Heart left ventricle (tissue), 16 donors: ENCODE measurements at regions not wholly inside any gene's neighbourhood (a gene's known extent, or its start where the extent isn't known, plus 50 kb on each side); places are given as distances from the start of the nearest gene placed in this dataset.
"Not testable (repeated sequence)": the region's sequence is repeated elsewhere in the genome, so short reads cannot be mapped to it uniquely, and the experiment has no call there.

Experiments
- ATAC-seq, 4 donors: fragments of 200-7000 bp; cut with Tn5 transposase; one replicate each; pipeline ENCODE4 v1.9.1; 2020 to 2022; ENCODE audit warnings: moderate library complexity in 4 of 4, mild to moderate bottlenecking in 3 of 4, moderate number of reproducible peaks in 1 of 4
- DNase-seq, 5 donors: peaks; one replicate each; pipeline ENCODE4 v3.0.0-alpha.2; 2020
- H3K27ac ChIP-seq, 12 donors: fragments of 200-600 bp; sonication (generic) in 4 of 12; one replicate each; pipeline versions ENCODE4 v1.5.0 to v1.8.0; 2016 to 2022; ENCODE audit warnings: mild to moderate bottlenecking in 2 of 12
- H3K27me3 ChIP-seq, 9 donors: fragments of 200-600 bp; sonication (generic) in 2 of 9; one replicate each; pipeline versions ENCODE4 v1.5.1 to v1.8.0; 2016 to 2022; ENCODE audit warnings: mild to moderate bottlenecking in 3 of 9
- H3K36me3 ChIP-seq, 9 donors: fragments of 200-600 bp; sonication (generic) in 2 of 9; one replicate each; pipeline versions ENCODE4 v1.5.0 to v1.8.0; 2018 to 2022; ENCODE audit warnings: mild to moderate bottlenecking in 2 of 9
- H3K4me1 ChIP-seq, 12 donors: fragments of 200-600 bp; sonication (generic) in 4 of 12; one replicate each; pipeline versions ENCODE4 v1.5.0 to v1.8.0; 2016 to 2022; ENCODE audit warnings: mild to moderate bottlenecking in 3 of 12
- H3K4me3 ChIP-seq, 12 donors: fragments of 200-600 bp; sonication (generic) in 4 of 12; one replicate each; pipeline versions ENCODE4 v1.5.0 to v1.8.0; 2017 to 2022; ENCODE audit warnings: mild to moderate bottlenecking in 9 of 12, moderate library complexity in 4 of 12
- H3K9me3 ChIP-seq, 12 donors: fragments of 200-600 bp; sonication (generic) in 4 of 12; one replicate each; pipeline versions ENCODE4 v1.5.0 to v1.8.0; 2016 to 2022; ENCODE audit warnings: mild to moderate bottlenecking in 1 of 12
- WGBS, 4 donors: extraction: QIAGEN DNeasy Blood & Tissue Kit in 2 of 4; methylation state at CpG; one replicate each; pipeline versions ENCODE4 v1.1.5 to v1.1.7; 2013 to 2018; 5-methylcytosine and 5-hydroxymethylcytosine counted together
- intact Hi-C, 10 donors: fragments of 100-400 bp; cut with DNase I; formaldehyde crosslinking; loops; one replicate each; pipeline versions ENCODE4 v1.11.1 to v1.14.2; 2022
- donor health status: ischemic (EF 13 %, LVEDD 7.1; RV severe dilation, severe dysfunction).
- donor health status: healthy with polysubstance abuse.
- donor health status: DM: no; HTN: yes; CAD: no.
- donor health status: DM: no; HTN: no; CAD: no.
- donor health status: ischemic (EF 25% LVEDD 6.9; RV normal size, moderate dysfunction).
- donor health status: ischemic (EF 25% LVEDD 5.7; RV mildly dilated, moderate dysfunction).
- donor health status: healthy.
- donor health status: DM: yes; HTN: yes; CAD: no.
- donor health status: ischemic (EF 35%, LVEDD 5.7; RV mildly dilated, moderate dysfunction).
- donor health status: nonischemic (EF 11% LVEDD 7.7; RV severe dilation, severe dysfunction).
- donor health status: DM: yes; HTN: yes; CAD: no.
- donor health status: PGD.
- donor health status: ischemic (EF 29% LVEDD 5.4; RV normal size, mild dysfunction).
- donor health status: nonischemic (EF 23%, LVEDD 6.1; RV moderate dilation, normal function).

GRCh38 chr22:15583007-15583406 is 55.0 kb downstream of the OR11H1 start:
- H3K36me3 ChIP-seq, ATAC-seq, H3K4me1 ChIP-seq, H3K9me3 ChIP-seq, DNase-seq, H3K4me3 ChIP-seq, H3K27me3 ChIP-seq, H3K27ac ChIP-seq, intact Hi-C loops: not testable (repeated sequence)
- WGBS, 4 donors = 93 to 95% methylated on average over 3 of the region's 8 CpGs; no CpG with 5 or more reads in 2 of the 4 donors

DNA sequence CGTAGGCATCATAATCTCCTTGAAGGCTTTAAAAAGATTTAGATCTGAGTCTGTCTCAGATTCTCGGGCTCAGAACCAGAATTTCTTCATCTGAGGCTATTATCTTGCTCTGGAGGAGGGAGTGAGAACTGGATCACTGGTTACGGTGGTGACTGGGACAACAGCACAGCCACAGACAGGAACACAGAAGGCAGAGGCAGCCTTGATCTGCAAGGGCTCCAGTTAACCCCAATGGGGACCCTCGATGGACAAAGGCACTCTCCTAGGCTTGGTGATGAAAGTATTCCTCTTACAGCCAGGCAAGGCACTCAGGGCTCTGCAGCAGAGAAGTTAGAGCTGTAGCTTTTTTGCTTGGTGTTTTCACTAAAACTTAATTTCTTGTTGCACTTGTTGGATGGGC is 74.2 kb downstream of the OR11H1 start:
- H3K36me3 ChIP-seq, intact Hi-C loops, H3K9me3 ChIP-seq, DNase-seq, H3K27me3 ChIP-seq, H3K4me1 ChIP-seq, ATAC-seq, H3K4me3 ChIP-seq, H3K27ac ChIP-seq: not testable (repeated sequence)
- 30% methylated on average over 2 of the region's 4 CpGs; no CpG with 5 or more reads in 3 of the 4 donors for WGBS, 4 donors

- H3K9me3 ChIP-seq, H3K4me1 ChIP-seq, H3K27me3 ChIP-seq, H3K27ac ChIP-seq, ATAC-seq, DNase-seq, H3K36me3 ChIP-seq, H3K4me3 ChIP-seq, intact Hi-C loops: not testable (repeated sequence)
- 69 to 74% (median 72%) methylated on average over 5 to 17 of the region's 29 CpGs for WGBS, 4 donors
Observed at GRCh38 chr22:15603111-15603510, 75.1 kb downstream of the OR11H1 start.

DNA sequence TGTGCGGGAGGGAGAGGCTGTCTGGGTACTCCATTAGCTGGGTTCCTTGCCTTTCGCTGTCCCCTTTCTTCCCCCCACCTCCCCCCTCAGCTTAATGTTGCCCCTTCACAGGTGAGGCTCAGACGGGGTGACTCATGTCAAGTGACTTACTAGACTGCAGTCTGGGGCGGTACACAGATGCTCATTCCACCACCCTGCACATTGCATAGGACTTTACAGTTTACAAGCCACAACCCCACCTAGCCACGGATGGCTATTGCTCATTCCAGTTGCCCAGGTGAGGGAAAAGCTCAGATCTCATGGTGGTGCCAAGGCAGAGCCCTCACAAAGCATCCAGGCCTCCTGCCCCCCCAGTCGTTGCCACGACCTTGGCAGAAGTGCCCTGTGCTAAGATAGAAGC is 76.2 kb downstream of the OR11H1 start:
- not testable (repeated sequence) for H3K36me3 ChIP-seq

DNA sequence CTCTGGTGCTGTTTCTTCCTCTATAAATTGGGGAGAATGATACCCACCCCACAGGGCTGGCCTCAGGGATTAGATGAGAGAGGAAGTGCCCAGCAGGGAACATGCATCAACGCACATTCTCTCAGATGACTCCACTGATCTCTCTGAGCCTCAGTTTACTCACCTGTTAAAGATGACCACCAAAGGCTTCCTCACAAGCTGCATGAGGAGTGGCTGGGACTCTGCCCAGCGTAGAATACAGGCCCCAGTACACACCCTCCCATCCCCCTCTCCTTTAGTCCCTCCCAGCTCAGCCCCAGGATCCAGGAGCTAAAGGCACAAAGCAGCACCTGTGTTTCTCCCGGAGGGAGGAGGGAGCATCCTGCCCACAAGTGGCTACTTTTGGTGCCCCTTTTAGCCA is 76.7 kb downstream of the OR11H1 start:
- H3K36me3 ChIP-seq, H3K27ac ChIP-seq, ATAC-seq, intact Hi-C loops, DNase-seq, H3K4me3 ChIP-seq, H3K9me3 ChIP-seq, H3K27me3 ChIP-seq, H3K4me1 ChIP-seq: not testable (repeated sequence)
- 55 to 73% (median 61%) methylated on average over 2 of the region's 3 CpGs; no CpG with 5 or more reads in 1 of the 4 donors for WGBS, 4 donors

More for the DNA sequence above, 76.2 kb downstream of the OR11H1 start:
- H3K4me3 ChIP-seq, DNase-seq, H3K27me3 ChIP-seq, H3K9me3 ChIP-seq, H3K4me1 ChIP-seq, H3K27ac ChIP-seq, intact Hi-C loops, ATAC-seq: not testable (repeated sequence)
- no CpG with 5 or more reads among the region's 7 CpGs for WGBS, 4 donors

DNA sequence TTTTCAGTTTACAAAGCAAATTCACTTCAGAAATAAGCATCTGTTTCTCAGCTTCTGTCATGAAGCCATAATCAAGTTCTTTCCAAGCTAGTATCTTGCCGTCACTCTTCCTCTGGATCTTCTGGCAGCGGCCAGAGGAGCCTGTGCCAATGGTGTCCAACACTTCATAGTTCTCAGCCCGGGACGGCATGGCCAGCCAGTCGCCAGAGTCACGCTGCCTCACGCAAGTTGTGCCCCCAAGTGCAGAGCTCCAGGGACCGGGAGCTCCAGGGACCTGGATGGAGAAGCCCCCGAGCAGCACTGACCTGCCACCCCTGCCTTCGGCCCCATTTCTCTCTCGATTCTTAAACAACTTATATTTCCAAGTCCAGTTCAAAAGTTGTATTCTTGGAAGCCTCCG is 76.9 kb upstream of the POTEH start:
- H3K36me3 ChIP-seq, H3K27me3 ChIP-seq, H3K27ac ChIP-seq, ATAC-seq, H3K4me1 ChIP-seq, H3K4me3 ChIP-seq, H3K9me3 ChIP-seq, intact Hi-C loops: not testable (repeated sequence)
- DNase-seq = peak in 1 of 5 donors; percentile 62
- WGBS, 4 donors = 75 to 80% (median 77%) methylated on average over 11 to 12 of the region's 12 CpGs

- H3K4me3 ChIP-seq, H3K36me3 ChIP-seq, DNase-seq, intact Hi-C loops, H3K9me3 ChIP-seq, H3K4me1 ChIP-seq, H3K27me3 ChIP-seq, H3K27ac ChIP-seq, ATAC-seq: not testable (repeated sequence)
- WGBS, 4 donors = 75 to 100% (median 86%) methylated on average over 1 to 7 of the region's 9 CpGs; no CpG with 5 or more reads in 1 of the 4 donors
Observed at GRCh38 chr22:15615136-15615535, 74.7 kb upstream of the POTEH start.

- intact Hi-C loops, H3K27ac ChIP-seq, H3K4me1 ChIP-seq, H3K27me3 ChIP-seq, H3K9me3 ChIP-seq, H3K36me3 ChIP-seq, H3K4me3 ChIP-seq, ATAC-seq, DNase-seq: not testable (repeated sequence)
- 72 to 87% (median 78%) methylated on average over 8 of the region's 8 CpGs for WGBS, 4 donors
Observed at GRCh38 chr22:15628224-15628623, 61.6 kb upstream of the POTEH start.

GRCh38 chr22:15636765-15637164 is 53.1 kb upstream of the POTEH start:
- H3K4me1 ChIP-seq, H3K27ac ChIP-seq, DNase-seq, ATAC-seq, H3K9me3 ChIP-seq, H3K4me3 ChIP-seq, H3K36me3 ChIP-seq, intact Hi-C loops, H3K27me3 ChIP-seq: not testable (repeated sequence)
- 88 to 94% (median 88%) methylated on average over 4 to 11 of the region's 12 CpGs for WGBS, 4 donors

DNA sequence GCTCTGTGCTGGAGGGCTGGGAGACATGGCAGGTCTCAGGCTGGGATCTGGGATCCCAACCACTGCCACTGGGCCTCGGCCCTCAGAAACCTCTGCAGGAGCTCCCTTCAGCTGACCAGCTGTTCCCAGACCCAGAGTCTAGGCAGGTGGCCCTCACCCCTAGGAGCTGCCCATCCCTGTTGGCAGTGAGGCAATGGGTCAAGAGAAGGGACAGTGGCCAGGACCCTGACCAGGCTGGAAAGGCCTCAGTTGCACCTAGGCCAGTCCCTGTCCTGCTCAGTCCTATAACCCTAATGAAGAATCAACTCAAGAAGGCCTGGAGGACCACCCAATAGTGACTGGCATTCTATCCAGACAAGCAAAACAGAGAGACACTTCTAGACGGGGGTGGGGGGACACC is 52.4 kb upstream of the POTEH start:
- peak in 1 of 4 donors; percentile 16 for ATAC-seq
- H3K9me3 ChIP-seq, H3K36me3 ChIP-seq, DNase-seq, intact Hi-C loops, H3K4me3 ChIP-seq, H3K4me1 ChIP-seq, H3K27ac ChIP-seq, H3K27me3 ChIP-seq: not testable (repeated sequence)
- WGBS, 4 donors = no CpG with 5 or more reads among the region's 2 CpGs

DNA sequence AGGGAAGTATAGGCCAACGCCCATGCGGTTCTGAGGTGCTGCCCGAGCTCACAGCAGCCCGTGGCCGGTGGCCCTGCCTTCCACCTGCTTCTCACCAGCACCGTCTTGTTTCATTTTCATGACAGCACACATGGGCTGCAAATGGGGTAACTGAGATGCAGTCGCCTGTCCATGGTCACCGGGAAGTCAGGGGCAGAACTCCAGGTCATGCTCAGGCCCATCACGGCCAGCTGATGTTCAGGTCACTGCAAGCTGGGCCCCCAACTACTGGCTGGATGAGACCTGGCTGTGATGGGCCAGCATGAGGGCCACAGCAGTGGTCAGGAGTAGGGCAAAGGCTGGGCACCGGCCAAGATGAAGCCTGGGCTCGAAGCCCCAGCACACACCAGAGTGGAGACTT is 51.9 kb upstream of the POTEH start:
- DNase-seq (peak in 1 of 5 donors; percentile 56), ATAC-seq (peak in 2 of 4 donors; percentile 18 to 40)
- H3K36me3 ChIP-seq, H3K4me1 ChIP-seq, H3K9me3 ChIP-seq, intact Hi-C loops, H3K27ac ChIP-seq, H3K27me3 ChIP-seq, H3K4me3 ChIP-seq: not testable (repeated sequence)
- WGBS, 4 donors = 70 to 76% (median 75%) methylated on average over 5 to 8 of the region's 11 CpGs
